ENCODE measurements at regions not wholly inside any gene's neighbourhood (a gene's known extent, or its start where the extent isn't known, plus 50 kb on each side); places are given as distances from the start of the nearest gene placed in this dataset.

- Mint-ChIP-seq H3K4me3 (no peak overlapping the region), H3K27me3 (ENCODE audit: low read depth) (no peaks in the 10 kb centered on the region), H3K9me3 (no peaks in the 10 kb centered on the region), H3K4me1 (no peaks in the 10 kb centered on the region), H3K27ac (no peak overlapping the region), H3K36me3 (ENCODE audit: insufficient read depth in 1 of 3, low read depth in 3 of 3) (no peaks in the 10 kb centered on the region; a peak in 1 of 7 replicates)
- H3K4ac ChIP-seq (ENCODE audit: low read depth, low read length): no peak overlapping the region
- no peak overlapping the region for H2BK120ac ChIP-seq (ENCODE audit: low read depth, low read length, poor library complexity, severe bottlenecking)
- H3K4me2 ChIP-seq (ENCODE audit: insufficient read depth, insufficient read length, low read length): no peak overlapping the region
- H2BK12ac ChIP-seq (ENCODE audit: insufficient read length, low read depth, low read length): no peak overlapping the region
- no peaks in the 10 kb centered on the region for H3K23me2 ChIP-seq (ENCODE audit: insufficient read length, low read depth, low read length, poor library complexity, severe bottlenecking)
- no peak overlapping the region for H3K27ac ChIP-seq (ENCODE audit: insufficient read length, low read depth, low read length)
- H4K5ac ChIP-seq (ENCODE audit: insufficient read length, low read depth, low read length): no peak overlapping the region
- H3K79me2 ChIP-seq (ENCODE audit: insufficient read depth, low read length): no peaks in the 10 kb centered on the region
- no peak overlapping the region for H4K8ac ChIP-seq (replicated peaks; ENCODE audit: insufficient read length, low read depth, low read length)
- no peaks in the 10 kb centered on the region for H3K79me1 ChIP-seq (ENCODE audit: insufficient read depth, low read depth, low read length, poor library complexity, severe bottlenecking)
- no peak overlapping the region for H3K23ac ChIP-seq (ENCODE audit: insufficient read length, low read depth, low read length)
- H3K27me3 ChIP-seq (ENCODE audit: insufficient read depth, low read length): no peaks in the 10 kb centered on the region
- H3T11ph ChIP-seq (ENCODE audit: low read length): no peak overlapping the region
- H2BK5ac ChIP-seq (ENCODE audit: insufficient read length, low read length): no peak overlapping the region
- TF ChIP-seq CTCF (conservative IDR thresholded peaks at IDR 0.05): no peak
- DNase-seq: no peak
- no peaks in the 10 kb centered on the region for H3K4me1 ChIP-seq (ENCODE audit: insufficient read depth, low read length)
- no peak overlapping the region for H2BK20ac ChIP-seq (ENCODE audit: low read depth, low read length, poor library complexity, severe bottlenecking)
- no peak overlapping the region for H3K18ac ChIP-seq (ENCODE audit: insufficient read length, low read depth, low read length)
- no peak overlapping the region for H4K91ac ChIP-seq (ENCODE audit: insufficient read length, low read depth, low read length)
- no peak overlapping the region for H3K14ac ChIP-seq (ENCODE audit: insufficient read depth, low read length)
- no peaks in the 10 kb centered on the region for H4K20me1 ChIP-seq (ENCODE audit: control insufficient read depth, insufficient read depth, insufficient read length)
- no peaks in the 10 kb centered on the region for H3K9me3 ChIP-seq (ENCODE audit: control insufficient read depth, low read depth, low read length)
- no peak overlapping the region for H2BK15ac ChIP-seq (ENCODE audit: low read depth, low read length)
- no peak overlapping the region for H2AK5ac ChIP-seq (ENCODE audit: insufficient read length, low read length)
- no CpG with 5 or more reads among the region's 2 CpGs for WGBS (ENCODE audit: extremely low coverage, insufficient read length, low lambda C conversion rate)
- H2AFZ ChIP-seq (ENCODE audit: low read length): no peak overlapping the region
- no peak overlapping the region for H3K56ac ChIP-seq (ENCODE audit: insufficient read length, low read depth, low read length)
- no peak overlapping the region for H3K9ac ChIP-seq (ENCODE audit: extremely low read depth, insufficient read length, low read length)
Observed at GRCh38 chr9:30459156-30459555, 1925.3 kb upstream of the ACO1 start.

All from H9 (cell line).